UCSD-AML1 (cell line): ENCODE measurements at regions not wholly inside any gene's neighbourhood (a gene's known extent, or its start where the extent isn't known, plus 50 kb on each side); places are given as distances from the start of the nearest gene placed in this dataset.
"Not testable (repeated sequence)": the region's sequence is repeated elsewhere in the genome, so short reads cannot be mapped to it uniquely, and the experiment has no call there.

ENCODE experiments used
- DNase-seq: peaks from one replicate; lab custom pipeline; 2025; ENCODE audit not compliant: unreplicated experiment; lab: John Stamatoyannopoulos, UW

DNA sequence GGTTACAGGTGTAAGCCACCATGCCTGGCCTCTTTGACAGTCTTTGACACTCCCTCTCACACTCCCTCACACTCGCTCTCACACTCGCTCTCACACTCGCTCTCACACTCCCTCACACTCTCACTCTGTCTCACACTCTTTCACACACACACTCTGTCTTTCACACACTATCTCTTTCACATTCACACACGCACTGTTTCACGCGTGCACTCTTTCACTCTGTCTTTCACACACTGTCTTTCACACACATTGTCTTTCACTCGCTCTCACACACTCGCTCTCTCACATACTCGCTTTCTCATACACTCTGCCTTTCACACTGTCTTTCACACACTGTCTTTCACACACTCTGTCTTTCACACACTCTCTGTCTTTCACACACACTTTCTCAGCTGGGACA lies 167.1 kb upstream of the CXCL13 start:
- DNase-seq: no peak

DNA sequence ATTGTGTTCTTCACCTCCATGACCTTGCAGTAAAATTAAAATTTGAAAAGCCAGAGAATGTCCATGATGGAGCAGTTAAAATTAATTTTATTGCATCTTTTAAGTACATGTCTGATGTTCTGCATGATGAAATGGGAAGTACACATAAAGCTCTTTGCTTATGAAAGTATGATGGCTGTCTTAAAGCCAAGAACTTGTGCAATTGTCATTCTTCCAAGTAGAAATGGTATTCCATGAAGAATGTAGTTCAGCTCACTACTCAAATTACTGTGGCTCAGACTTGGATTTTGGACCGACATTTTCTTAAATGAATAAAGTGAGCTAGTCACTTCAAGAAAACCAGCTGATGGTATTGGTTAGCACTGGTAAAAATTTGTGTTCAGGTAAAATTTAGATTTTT lies 161.7 kb upstream of the CXCL13 start:
- no peak for DNase-seq

DNA sequence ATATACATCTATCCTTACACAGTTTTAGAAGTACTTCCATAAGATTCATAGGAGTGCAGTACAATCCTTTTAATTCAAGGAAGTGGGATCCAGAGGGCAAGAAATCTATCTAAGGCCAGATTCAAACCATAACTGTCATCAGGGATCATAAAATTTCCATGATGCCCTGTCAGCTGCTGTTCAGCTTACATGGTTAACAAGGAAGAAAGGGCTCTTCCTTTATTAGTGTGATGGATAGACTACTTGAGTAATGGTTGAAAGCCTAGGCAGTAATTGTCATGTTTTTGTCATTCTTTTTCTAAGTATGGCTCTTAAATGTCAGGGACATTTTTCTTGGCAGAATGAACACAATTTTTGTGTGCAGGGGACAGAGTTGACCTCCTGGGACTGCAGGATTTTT lies 159.8 kb upstream of the CXCL13 start:
- no peak for DNase-seq

DNA sequence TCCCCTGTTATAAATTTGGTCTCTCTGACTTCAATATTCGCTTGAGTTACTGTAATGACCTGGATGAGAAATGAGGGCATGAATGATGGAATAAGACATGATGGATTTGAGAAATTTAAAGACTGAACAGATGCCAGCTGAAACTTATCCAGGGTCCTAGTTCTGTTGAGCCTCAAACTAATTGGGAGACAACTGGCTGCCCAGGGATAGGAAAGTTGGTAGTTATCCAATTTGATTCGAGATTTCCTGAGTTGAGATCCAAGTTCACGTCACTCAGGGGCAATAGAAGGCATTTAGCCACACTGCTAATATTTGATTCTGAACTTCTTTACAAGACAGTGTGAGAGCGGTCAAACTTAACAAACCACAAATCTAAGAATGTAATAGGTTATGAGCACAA lies 159.0 kb upstream of the CXCL13 start:
- DNase-seq: no peak

DNA sequence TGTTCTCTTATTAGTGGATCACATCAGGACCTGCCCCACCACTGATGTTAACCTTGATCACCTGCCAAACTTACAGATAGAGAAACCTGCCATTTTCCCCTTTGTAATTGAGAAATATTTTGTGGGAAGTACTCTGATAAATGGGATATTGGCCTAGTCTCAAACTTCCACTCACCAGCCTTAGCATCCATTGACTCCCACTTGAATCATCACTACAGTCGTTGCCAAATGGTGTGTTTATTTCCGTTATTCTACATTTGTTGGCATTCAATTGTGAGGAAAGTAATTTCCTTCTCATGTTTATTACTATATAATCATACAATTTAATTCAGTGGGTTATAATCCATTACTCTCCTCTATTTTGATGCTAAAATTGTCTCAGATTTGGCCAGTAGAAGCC lies 156.4 kb upstream of the CXCL13 start:
- no peak for DNase-seq

DNA sequence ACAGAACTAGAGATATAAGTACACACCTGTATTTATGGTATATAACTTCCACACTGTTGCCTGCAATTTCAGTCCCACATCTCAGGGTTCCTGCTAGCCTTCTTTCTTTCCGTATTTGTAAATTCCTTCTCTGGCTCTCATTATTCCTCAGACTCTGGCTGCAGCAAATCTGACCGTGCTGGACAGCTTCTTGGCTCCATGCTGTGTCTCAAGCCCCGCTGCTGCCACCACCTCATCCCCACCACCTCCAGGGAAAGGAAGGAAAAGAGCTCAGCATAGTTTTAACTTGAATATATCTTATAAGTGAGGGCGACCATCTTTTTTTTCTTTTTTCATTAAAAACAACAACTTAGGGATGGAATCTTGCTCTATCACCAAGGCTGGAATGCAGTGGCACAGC lies 155.6 kb upstream of the CXCL13 start:
- no peak for DNase-seq

DNA sequence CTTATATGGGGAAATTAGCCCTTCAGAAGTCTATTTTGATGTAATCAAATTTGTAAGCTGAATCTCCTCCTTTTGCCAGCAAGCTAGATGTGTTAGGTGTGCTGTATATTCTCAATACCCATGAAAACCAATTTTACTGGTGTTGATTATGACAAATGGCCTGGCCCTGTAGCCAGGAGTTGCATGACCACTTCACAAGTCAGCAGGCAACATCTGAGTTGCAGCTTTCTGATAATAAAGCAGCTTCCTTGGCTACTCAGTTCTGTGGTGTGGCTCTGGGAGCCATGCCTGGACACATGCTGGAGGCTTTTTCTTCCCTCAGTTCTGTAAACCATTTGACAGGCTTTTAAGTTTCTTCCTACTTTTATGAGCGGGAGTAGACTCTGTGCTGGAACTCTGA lies 154.1 kb upstream of the CXCL13 start:
- no peak for DNase-seq

DNA sequence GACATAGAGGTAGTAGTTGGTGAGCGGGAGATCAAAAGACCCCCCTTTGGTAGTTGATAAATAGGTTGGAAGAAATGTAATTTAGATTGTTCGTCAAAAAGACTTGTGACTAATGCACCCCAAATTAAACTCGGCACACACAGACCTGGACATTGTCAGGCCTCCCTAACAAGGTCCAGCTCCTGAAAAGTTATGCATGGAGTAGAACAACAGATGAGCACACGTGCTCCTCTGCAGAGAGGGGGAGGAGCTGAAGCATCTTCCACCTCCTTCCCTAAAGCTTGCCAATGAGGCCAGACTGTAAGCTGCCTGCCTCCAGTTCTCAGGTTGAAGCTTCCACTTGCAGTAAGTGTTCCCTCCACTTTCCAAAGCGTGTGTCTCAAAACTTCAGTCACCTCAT lies 153.5 kb upstream of the CXCL13 start:
- not testable (repeated sequence) for DNase-seq

DNA sequence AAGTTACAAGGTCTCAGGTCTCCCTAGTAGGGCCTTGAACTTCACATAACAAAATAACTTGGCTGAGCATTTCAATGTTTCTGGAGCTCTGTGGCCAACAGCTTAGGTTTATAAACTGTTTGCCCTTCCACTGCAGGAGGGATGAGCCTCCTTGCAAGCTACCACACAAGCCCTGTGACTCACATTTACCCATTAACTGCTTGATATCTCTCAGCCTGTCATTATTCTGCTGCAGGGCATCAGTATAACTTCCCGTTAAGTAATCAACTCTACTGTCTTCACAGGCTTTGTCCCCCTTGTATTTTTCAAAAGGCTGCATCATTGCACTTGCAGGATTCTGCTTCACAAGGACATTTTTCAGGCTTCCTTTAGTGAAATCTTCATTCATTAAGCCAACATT lies 151.7 kb upstream of the CXCL13 start:
- no peak for DNase-seq

DNA sequence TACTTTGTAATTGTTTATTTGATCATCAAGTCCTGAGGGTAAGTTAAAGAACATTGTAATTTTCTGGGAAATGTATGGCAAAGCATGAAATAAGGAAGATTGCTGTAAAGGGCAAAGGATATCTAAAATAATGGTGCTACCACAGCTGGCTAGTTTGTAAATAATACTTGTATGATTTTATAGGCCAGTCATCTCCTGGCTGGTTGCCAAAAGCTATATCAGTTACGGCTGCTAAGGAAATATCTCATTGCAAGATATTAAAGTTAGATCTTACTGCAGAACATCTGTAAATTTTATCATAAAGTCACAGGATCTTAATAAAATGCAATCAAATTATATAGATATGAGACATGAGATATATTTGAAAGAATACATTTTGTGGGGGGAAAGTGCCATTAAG lies 150.8 kb upstream of the CXCL13 start:
- no peak for DNase-seq

DNA sequence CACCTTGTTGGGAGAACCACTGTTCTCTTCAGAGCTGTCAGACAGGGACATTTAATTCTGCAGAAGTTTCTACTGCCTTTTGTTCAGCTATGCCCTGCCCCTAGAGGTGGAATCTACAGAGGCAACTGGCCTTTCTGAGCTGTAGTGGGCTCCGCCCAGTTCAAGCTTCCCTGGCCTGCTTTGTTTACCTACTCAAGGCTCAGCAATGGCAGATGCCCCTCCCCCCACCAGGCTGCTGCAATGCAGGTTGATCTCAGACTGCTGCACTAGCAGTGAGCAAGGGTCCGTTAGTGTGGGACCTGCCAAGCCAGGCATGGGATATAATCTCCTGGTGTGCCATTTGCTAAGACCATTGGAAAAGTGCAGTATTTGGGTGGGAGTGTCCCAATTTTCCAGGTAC lies 141.5 kb upstream of the CXCL13 start:
- DNase-seq: not testable (repeated sequence)

DNA sequence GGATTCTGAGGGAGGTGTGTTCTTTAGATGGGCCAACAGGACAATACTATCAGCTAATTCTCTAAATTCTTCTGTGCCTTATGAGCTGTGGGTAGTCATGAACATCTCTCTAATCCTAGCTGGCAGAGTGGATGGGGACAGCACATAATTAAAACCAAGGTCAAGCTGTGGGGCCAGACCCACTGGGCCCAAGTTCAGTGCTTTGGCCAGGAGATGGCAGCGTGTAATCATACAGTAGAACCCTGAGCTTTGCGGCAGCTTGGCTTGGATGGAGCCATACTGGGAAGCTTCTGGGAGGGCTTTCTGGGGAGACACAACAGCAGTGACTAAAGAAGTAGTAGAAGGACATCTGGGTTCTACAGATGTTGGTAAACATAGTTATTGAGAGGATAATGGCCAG lies 140.3 kb upstream of the CXCL13 start:
- DNase-seq: peak; percentile 16

DNA sequence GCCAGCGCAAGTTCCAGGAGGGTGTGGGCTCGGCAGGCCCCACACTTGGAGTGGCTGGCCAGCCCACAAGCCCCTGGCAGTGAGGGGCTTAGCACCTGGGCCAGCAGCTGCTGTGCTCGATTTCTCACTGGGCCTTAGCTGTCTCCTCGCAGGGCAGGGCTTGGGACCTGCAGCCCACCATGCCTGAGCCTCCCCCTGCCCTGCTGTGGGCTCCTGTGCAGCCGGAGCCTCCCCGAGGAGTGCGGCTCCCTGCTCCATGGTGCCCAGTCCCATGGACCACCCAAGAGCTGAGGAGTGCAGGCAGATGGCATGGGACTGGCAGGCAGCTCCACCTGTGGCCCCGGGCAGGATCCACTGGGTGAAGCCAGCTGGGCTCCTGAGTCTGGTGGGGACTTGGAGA lies 139.2 kb upstream of the CXCL13 start:
- no peak for DNase-seq

DNA sequence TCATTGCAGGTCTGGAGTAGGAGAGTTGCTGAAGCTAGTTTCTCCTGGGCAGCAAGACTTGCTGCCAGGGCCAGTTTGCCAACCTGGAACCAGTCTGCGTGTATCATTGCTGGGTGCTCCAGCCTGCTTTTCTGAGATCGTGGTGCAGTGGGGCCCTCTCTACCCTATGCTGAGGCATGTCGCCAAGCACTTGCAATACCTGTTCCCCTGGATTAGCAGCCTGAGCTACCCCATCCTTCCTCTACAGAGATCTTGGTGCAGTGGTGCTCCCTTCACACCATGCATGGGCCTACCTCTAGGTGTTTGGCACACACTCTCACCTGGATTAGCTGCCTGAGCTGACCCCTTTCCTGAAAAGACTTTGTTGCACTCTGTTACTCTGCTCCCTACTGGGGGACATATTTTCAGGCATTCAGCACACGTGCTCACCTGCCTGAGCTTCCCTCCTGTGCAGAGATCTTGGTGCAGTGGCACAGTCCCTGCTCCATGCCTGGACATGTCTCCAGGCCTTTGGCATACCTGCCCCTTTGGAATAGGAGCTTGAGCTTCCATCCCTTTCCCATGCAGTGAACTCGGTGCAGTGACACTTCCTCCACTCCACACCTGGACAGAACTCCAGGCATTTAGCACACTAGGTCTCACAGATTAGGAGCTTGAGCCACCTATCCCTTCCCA lies 133.7 kb upstream of the CXCL13 start:
- no peak for DNase-seq

DNA sequence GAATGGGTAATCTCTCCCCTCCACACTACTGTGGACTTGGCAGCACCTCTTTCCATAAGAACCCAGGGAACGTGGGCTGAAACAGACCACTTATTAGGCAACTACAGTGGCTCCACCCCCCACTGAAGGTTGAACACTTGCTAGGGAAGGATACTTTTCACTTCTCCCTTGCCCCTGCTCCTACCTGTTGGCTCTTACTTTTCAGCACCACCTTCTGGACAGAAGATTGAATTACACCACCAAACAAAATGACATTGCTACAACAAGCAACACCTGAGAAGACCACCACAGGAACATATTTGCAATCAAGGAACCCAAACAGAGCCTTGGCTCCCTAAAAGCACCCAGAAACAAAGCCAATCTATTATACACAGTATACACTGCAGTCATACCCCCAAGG lies 132.1 kb upstream of the CXCL13 start:
- DNase-seq: no peak

DNA sequence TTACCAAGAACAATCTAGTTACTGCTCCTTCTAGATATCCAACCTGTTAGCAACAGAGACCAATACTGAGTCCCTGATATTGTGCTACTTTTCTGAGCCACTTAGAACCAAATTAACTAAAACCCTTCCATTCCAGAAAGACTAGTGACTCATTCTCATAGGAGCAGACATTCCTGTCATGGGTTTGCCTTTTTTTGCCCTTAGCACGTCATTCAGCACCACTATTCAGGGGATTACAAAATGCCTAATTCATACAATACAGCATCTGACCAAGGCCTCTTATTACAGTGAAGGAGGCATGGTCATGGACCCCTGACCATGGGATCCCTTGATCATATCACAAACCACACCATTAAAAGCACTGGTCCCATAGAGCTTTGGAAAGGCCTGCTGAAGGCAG lies 123.8 kb upstream of the CXCL13 start:
- DNase-seq: no peak

DNA sequence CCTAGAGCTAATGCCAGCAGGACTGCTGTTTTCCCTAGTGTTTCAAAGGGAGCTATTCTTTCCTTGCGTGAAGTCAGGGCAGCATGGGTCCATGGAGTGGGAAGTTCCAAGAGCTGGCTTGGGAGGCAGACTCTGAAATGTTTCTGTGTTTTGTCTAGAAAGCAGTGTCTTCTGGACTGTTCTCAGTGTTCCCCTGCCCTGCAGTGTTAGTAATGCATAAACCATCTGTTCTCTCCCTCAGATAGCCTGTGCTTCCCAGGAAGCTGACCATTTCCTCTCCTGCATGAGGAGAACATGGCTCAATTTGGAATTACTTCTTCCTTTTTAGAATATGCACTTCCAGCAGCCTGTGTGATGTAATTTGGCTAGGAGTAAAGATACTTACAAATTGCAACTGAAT lies 116.7 kb upstream of the CXCL13 start:
- DNase-seq: no peak

DNA sequence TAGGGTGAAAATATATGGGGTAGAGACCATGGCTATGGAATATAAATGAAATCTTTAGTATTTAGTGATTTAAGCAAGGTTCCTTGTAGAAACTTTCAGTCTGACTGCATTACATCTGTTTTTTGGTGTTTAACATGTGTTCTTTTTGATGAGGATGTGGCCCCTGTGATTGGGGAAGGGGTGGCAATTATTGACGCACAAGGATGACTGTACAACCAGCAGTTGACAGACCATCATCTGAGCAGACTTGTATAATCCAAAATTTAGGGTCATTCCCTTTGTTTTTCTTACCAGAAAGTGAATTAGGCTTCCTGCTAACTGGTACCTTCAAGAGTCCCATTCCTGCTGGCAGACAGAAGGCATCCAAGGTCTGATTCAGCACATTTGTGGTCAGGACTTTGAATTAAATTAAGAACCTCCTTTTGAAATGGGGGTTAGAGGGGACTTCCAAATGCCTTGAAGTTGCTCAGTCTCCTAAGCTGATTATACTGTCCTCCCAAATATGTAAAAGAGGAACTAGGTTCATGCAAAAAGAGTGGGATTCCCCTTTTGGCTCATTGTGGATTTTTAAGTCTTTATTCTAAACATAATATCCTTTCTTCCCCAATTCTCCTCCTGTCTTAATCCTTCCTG lies 112.4 kb upstream of the CXCL13 start:
- DNase-seq: no peak

DNA sequence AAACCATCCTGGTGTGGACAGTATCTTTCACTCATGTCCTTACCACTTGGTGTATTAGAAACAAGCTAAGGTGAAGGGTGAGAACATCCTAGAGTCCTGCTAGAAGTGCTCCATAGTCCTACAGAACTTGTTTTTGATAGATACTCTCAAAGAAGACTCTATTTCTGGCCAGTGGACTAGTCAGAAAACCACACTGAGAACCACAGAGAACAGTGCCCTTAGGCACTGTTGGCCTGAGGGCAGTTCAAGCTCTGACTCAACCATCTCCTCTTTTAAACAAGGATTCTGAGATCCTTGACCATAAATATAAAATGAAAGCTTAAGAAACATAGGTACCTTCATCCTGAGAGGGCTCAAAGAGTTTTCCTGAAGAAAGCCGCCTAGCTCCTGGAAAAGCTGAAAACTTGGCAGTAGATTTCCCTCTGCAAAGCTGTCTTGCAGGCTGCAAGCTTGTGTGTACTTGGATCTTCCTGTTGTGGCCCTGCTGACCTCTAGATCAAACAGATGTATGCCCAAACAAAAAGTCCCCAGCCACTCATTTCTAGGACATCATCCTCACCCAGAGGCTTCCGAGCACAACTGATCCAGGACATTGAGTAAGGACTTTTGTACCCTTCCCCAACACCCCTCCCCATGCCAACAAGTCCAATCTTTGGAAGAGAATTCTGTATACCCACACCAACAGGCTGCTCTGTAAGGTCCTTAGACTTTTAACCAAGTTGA lies 111.6 kb upstream of the CXCL13 start:
- DNase-seq: no peak

DNA sequence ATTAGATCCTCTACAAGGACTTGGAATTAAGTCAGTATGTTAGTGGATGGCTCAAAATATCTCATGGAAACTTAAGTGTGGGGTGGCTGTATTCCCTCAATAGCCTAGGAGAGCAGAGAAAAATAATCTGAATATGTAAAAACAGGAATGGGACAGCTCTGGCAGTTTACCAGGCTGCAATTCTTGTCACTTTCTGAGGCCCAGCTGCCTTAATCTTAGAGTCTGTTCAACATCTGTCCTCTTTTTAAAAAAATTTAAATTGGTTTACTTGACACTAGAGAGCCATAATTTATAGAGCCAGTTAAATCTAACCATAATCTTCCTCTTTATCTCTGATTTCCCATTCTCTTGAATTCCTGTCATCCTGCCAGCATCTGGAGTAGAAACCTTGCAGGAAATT lies 109.2 kb upstream of the CXCL13 start:
- DNase-seq: no peak

DNA sequence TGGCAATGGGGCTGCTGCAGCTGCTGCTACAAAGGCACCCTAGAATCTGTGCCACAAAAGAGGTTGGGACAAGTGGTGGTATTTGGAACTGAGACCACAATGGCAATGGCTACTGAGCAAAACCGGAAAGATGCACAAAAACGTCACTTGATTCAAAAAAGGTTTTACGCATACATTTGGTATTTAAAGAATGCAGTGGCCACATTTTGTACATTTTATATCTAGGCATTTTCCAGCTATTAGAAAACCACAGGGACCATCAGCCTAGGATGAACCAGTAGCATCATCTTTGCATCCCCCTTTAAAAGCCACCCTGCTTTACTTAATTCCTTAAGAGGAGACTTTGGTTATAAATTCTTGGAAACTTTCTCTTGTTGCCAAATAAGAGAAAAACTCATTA lies 104.8 kb upstream of the CXCL13 start:
- no peak for DNase-seq

DNA sequence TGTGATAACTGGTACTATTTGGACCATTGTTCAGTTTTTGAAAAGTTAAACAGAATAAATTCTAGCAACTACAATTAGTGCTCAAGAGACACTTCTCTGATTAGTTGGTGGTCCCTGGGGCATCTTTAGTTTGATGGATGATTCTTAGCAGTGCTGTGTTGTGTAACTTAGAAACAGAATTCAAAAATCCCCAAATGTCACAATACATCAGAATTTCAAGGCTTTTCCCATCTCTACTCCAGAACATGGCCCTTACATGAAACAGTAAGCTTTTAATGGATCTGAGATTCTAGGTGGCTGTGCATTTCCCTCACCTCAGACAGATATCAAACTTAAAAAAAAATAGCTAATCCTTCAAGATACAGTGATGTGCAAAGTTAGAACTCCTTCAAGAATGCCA lies 104.4 kb upstream of the CXCL13 start:
- no peak for DNase-seq

DNA sequence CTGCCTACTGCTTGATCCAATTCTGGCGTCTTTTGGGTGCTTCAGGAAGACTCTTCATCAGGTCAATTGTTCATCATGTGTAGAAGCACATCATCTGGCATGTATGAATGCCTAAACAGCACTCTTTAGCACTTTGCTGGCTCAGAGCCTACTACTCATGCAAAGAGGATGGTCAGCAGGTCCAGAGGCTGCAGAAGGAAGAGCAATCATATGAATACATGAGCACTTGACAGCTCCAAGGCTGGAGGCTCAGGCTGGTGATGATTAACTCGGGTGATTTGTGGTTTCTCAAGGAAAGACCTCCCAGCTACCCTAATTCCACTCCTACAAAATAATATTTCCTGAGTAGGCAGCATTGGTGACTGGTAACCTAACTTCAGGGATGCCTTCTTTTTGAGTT lies 103.8 kb upstream of the CXCL13 start:
- no peak for DNase-seq
